ENCODE measurements at regions not wholly inside any gene's neighbourhood (a gene's known extent, or its start where the extent isn't known, plus 50 kb on each side); places are given as distances from the start of the nearest gene placed in this dataset.
"Not testable (repeated sequence)": the region's sequence is repeated elsewhere in the genome, so short reads cannot be mapped to it uniquely, and the experiment has no call there.

- H3K36me3 ChIP-seq; ATAC-seq (ENCODE audit: low FRiP score in 2 of 2); H3K4me3 ChIP-seq; H3K9me3 ChIP-seq; H3K4me1 ChIP-seq; H3K27me3 ChIP-seq; H3K27ac ChIP-seq; DNase-seq: not testable (repeated sequence)
- 48 to 58% methylated on average over 4 of the region's 4 CpGs for WGBS, 2 donors
Measured at GRCh38 chr4:190118519-190118918, 54.2 kb downstream of the DBET start.

DNA sequence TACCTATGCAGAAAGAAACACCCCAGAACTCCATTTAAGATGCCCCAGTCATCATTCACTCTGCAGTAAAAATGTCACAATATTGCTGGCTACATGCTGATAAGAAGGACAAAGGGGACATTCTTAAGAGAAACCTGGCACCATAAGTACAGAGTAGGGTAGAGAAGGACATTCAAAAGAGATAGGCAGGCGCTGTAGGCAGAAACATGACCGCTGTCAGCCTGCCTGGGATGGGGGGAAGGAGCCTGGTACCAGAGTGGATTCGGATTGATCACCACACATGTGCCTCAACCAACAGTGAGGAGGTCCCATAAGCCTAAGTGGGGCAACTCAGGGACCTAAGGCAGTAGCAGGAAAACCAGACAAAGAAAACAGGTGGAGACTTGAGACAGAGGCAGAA is 54.1 kb upstream of the DUX4 start:
- ATAC-seq (ENCODE audit: low FRiP score in 2 of 2): peak in 1 of 2 donors; percentile 82
- not testable (repeated sequence) for H3K4me3 ChIP-seq, H3K9me3 ChIP-seq, H3K4me1 ChIP-seq, H3K36me3 ChIP-seq, DNase-seq, H3K27me3 ChIP-seq, H3K27ac ChIP-seq
- WGBS, 2 donors: 48 to 58% methylated on average over 3 of the region's 3 CpGs

- H3K36me3 ChIP-seq, H3K27me3 ChIP-seq, H3K9me3 ChIP-seq, H3K27ac ChIP-seq, H3K4me3 ChIP-seq, H3K4me1 ChIP-seq: not testable (repeated sequence)
- ATAC-seq (ENCODE audit: low FRiP score in 2 of 2) (peak in 1 of 2 donors; percentile 79), DNase-seq (peak in 1 of 2 donors; percentile 9)
- 75 to 80% methylated on average over 1 to 9 of the region's 15 CpGs for WGBS, 2 donors
Measured at GRCh38 chr4:190120111-190120514, 53.5 kb upstream of the DUX4 start.

GRCh38 chr4:190120537-190121001 is 53.0 kb upstream of the DUX4 start:
- H3K36me3 ChIP-seq, H3K4me1 ChIP-seq, H3K27me3 ChIP-seq, H3K4me3 ChIP-seq, H3K9me3 ChIP-seq, H3K27ac ChIP-seq: not testable (repeated sequence)
- WGBS, 2 donors: 67% methylated on average over 3 of the region's 37 CpGs; no CpG with 5 or more reads in 1 of the 2 donors
- ATAC-seq (ENCODE audit: low FRiP score in 2 of 2): peak in 1 of 2 donors; percentile 80
- peak in 1 of 2 donors; percentile 77 for DNase-seq
- TF ChIP-seq, protein P1, sequence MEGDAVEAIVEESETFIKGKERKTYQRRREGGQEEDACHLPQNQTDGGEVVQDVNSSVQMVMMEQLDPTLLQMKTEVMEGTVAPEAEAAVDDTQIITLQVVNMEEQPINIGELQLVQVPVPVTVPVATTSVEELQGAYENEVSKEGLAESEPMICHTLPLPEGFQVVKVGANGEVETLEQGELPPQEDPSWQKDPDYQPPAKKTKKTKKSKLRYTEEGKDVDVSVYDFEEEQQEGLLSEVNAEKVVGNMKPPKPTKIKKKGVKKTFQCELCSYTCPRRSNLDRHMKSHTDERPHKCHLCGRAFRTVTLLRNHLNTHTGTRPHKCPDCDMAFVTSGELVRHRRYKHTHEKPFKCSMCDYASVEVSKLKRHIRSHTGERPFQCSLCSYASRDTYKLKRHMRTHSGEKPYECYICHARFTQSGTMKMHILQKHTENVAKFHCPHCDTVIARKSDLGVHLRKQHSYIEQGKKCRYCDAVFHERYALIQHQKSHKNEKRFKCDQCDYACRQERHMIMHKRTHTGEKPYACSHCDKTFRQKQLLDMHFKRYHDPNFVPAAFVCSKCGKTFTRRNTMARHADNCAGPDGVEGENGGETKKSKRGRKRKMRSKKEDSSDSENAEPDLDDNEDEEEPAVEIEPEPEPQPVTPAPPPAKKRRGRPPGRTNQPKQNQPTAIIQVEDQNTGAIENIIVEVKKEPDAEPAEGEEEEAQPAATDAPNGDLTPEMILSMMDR (IDR thresholded peaks at IDR 0.05): peak in 2 of 6 experiments; percentile 14 to 22

- not testable (repeated sequence) for H3K4me1 ChIP-seq; ATAC-seq (ENCODE audit: low FRiP score in 2 of 2); H3K27me3 ChIP-seq; H3K36me3 ChIP-seq; H3K27ac ChIP-seq; H3K9me3 ChIP-seq; H3K4me3 ChIP-seq
- peak in 1 of 2 donors; percentile 64 for DNase-seq
- WGBS, 2 donors: 79 to 83% methylated on average over 70 to 74 of the region's 118 CpGs
Measured at GRCh38 chr4:190121076-190121671, 52.4 kb upstream of the DUX4 start.

GRCh38 chr4:190121759-190122158 is 51.8 kb upstream of the DUX4 start:
- WGBS, 2 donors: 79 to 82% methylated on average over 29 to 69 of the region's 70 CpGs
- TF ChIP-seq POLR2A (IDR thresholded peaks at IDR 0.05) (no peak), POLR2AphosphoS5 (IDR thresholded peaks at IDR 0.05) (no peak), EP300 (IDR thresholded peaks at IDR 0.05) (no peak)
- TF ChIP-seq, protein P1 (IDR thresholded peaks at IDR 0.05): no peak
- Histone ChIP-seq H3K4me1 (no peaks in the 10 kb centered on the region), H3K27ac (no peak overlapping the region), H3K4me3 (no peak overlapping the region), H3K27me3 (no peaks in the 10 kb centered on the region), H3K9me3 (peaks cover 0 to 4% (median 0%) of the 10 kb centered on the region in 4 donors), H3K36me3 (no peaks in the 10 kb centered on the region)
- ATAC-seq (ENCODE audit: low FRiP score in 2 of 2) (peak in 1 of 2 donors; percentile 49), DNase-seq (peak in 1 of 2 donors; percentile 80)

- not testable (repeated sequence) for H3K27me3 ChIP-seq, H3K4me1 ChIP-seq, H3K4me3 ChIP-seq, H3K27ac ChIP-seq, H3K36me3 ChIP-seq, H3K9me3 ChIP-seq
- DNase-seq: peak in 1 of 2 donors; percentile 36
- WGBS, 2 donors: 80 to 83% methylated on average over 24 to 28 of the region's 29 CpGs
- peak in 1 of 2 donors; percentile 78 for ATAC-seq (ENCODE audit: low FRiP score in 2 of 2)
Measured at GRCh38 chr4:190122161-190123142, 51.1 kb upstream of the DUX4 start.

Measured in upper lobe of left lung (tissue), 6 donors.